ENCODE measurements at regions not wholly inside any gene's neighbourhood (a gene's known extent, or its start where the extent isn't known, plus 50 kb on each side); places are given as distances from the start of the nearest gene placed in this dataset.

DNA sequence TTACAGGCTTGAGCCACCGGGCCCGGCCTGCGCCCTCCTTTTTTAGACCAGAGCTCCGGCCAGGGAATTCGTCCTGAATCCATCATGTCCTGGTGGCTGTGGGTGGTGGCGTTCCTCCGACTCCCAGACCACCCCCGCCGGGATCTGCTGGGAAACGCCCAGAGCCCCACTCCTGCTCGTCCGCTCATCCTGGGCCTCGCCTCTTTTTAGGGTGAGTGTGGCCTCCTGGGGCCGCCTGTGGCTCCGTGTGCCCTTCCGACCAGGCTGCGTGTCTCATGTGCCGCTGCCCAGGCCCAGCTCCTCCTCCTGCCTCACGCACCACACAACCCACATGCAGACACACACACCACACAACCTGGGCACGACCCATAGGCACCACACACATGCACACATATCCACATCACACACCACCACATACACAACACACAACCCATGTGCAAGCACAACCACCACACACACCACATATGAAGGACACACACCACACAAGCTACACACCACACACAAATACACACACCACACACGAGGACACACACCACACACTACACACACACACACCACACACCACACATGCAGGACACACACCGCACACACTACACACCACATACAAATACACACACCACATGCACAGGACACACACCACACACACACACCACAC, 946.2 kb downstream of the BRD1 start:
- Histone ChIP-seq H3K4me3 (ENCODE audit: low read length) (no peak overlapping the region), H3K27ac (ENCODE audit: low read length) (no peak overlapping the region), H3K9me3 (ENCODE audit: low read length) (no peaks in the 10 kb centered on the region), H3K27me3 (ENCODE audit: low read length) (no peaks in the 10 kb centered on the region), H3K4me1 (ENCODE audit: insufficient read depth, low read length) (no peaks in the 10 kb centered on the region), H3F3A (ENCODE audit: low read length, unreplicated experiment) (no peaks in the 10 kb centered on the region), H3K4me2 (ENCODE audit: low read length) (no peak overlapping the region), H3K79me2 (ENCODE audit: low read length) (no peaks in the 10 kb centered on the region), H3K36me3 (ENCODE audit: low read depth, low read length) (no peaks in the 10 kb centered on the region), H3K9ac (ENCODE audit: low read length) (no peak overlapping the region), H4K20me1 (ENCODE audit: low read length) (no peaks in the 10 kb centered on the region), H3K9me2 (replicated peaks; ENCODE audit: low read length) (no peaks in the 10 kb centered on the region), H2AFZ (ENCODE audit: low read length) (no peak overlapping the region)
- BruUV-seq (replicated peaks), result no TSS peak
- ChIA-PET CTCF (no interaction called here), POLR2A (ENCODE audit: unreplicated experiment) (no interaction called here)
- ATAC-seq (no peak), DNase-seq (no peak)
- intact Hi-C loops (cut with micrococcal nuclease), result no loop called here
- TF ChIP-seq EZH2phosphoT487 (IDR thresholded peaks at IDR 0.05; ENCODE audit: borderline replicate concordance, low read length) (no peak), EZH2 (IDR thresholded peaks at IDR 0.05; ENCODE audit: low read length, unreplicated experiment) (no peak)
- TF ChIP-seq, protein P1, sequence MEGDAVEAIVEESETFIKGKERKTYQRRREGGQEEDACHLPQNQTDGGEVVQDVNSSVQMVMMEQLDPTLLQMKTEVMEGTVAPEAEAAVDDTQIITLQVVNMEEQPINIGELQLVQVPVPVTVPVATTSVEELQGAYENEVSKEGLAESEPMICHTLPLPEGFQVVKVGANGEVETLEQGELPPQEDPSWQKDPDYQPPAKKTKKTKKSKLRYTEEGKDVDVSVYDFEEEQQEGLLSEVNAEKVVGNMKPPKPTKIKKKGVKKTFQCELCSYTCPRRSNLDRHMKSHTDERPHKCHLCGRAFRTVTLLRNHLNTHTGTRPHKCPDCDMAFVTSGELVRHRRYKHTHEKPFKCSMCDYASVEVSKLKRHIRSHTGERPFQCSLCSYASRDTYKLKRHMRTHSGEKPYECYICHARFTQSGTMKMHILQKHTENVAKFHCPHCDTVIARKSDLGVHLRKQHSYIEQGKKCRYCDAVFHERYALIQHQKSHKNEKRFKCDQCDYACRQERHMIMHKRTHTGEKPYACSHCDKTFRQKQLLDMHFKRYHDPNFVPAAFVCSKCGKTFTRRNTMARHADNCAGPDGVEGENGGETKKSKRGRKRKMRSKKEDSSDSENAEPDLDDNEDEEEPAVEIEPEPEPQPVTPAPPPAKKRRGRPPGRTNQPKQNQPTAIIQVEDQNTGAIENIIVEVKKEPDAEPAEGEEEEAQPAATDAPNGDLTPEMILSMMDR (conservative IDR thresholded peaks at IDR 0.05; ENCODE audit: low read depth, low read length), result no peak

DNA sequence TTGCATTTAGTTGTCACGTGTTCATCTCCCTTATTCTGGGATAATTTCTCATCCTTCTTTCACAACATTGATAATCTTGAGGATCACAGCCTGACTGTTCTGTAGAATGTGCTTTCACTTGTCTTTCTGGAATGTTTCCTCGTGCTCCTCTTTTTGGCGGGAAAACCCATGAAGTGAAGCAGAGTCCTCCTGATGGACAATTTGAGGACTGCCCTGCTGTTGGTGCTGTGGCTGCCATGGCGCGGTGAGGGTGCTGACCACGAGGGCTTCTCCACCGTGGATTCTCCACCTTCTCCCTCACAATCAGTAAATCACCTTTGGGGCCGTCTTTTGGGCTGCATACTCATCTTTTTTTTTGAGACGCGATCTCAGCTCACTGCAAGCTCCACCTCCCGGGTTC, 946.9 kb downstream of the BRD1 start:
- BruUV-seq (replicated peaks), result no TSS peak
- Histone ChIP-seq H2AFZ (ENCODE audit: low read length) (no peak overlapping the region), H3K9ac (ENCODE audit: low read length) (no peak overlapping the region), H3K79me2 (ENCODE audit: low read length) (no peaks in the 10 kb centered on the region), H3K27ac (ENCODE audit: low read length) (no peak overlapping the region), H3F3A (ENCODE audit: low read length, unreplicated experiment) (no peaks in the 10 kb centered on the region), H3K9me3 (ENCODE audit: low read length) (no peaks in the 10 kb centered on the region), H3K4me3 (ENCODE audit: low read length) (no peak overlapping the region), H3K27me3 (ENCODE audit: low read length) (no peaks in the 10 kb centered on the region), H3K9me2 (replicated peaks; ENCODE audit: low read length) (no peaks in the 10 kb centered on the region), H3K36me3 (ENCODE audit: low read depth, low read length) (no peaks in the 10 kb centered on the region), H4K20me1 (ENCODE audit: low read length) (no peaks in the 10 kb centered on the region), H3K4me1 (ENCODE audit: insufficient read depth, low read length) (no peaks in the 10 kb centered on the region), H3K4me2 (ENCODE audit: low read length) (no peak overlapping the region)
- no peak for TF ChIP-seq EZH2 (IDR thresholded peaks at IDR 0.05; ENCODE audit: low read length, unreplicated experiment)
- TF ChIP-seq, protein P1 (conservative IDR thresholded peaks at IDR 0.05; ENCODE audit: low read depth, low read length), result no peak
- no peak for TF ChIP-seq EZH2phosphoT487 (IDR thresholded peaks at IDR 0.05; ENCODE audit: borderline replicate concordance, low read length)
- ATAC-seq (no peak), DNase-seq (no peak)
- POLR2A ChIA-PET (ENCODE audit: unreplicated experiment), result no interaction called here
- intact Hi-C loops (cut with micrococcal nuclease), result no loop called here
- CTCF ChIA-PET, result no interaction called here

DNA sequence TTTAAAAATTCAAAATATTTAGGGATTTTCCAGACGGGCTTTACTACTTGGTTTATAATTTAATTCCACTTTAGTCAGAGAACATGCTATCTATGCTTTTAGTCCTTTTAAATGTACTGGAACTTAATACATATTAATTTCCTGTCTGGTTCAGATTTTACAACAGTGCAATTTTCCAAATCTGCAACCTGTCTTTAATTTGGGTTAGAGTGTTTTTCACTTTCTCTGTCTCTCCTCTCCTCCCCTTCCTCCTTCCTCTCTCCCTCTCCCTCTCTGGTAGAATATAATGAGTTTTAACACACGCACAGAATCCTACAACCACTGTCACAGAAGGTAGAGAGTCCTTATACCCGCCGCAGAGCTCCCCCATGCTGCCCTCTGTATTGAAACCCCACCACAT, 950.7 kb downstream of the BRD1 start:
- BruUV-seq (replicated peaks), result no TSS peak
- intact Hi-C loops (cut with micrococcal nuclease), result no loop called here
- H3K36me3 ChIP-seq (ENCODE audit: low read depth, low read length), result no peaks in the 10 kb centered on the region
- H3K9me3 ChIP-seq (ENCODE audit: low read length), result no peaks in the 10 kb centered on the region
- TF ChIP-seq EZH2 (IDR thresholded peaks at IDR 0.05; ENCODE audit: low read length, unreplicated experiment), result no peak
- TF ChIP-seq, protein P1 (conservative IDR thresholded peaks at IDR 0.05; ENCODE audit: low read depth, low read length), result no peak
- TF ChIP-seq EZH2phosphoT487 (IDR thresholded peaks at IDR 0.05; ENCODE audit: borderline replicate concordance, low read length), result no peak
- H2AFZ ChIP-seq (ENCODE audit: low read length), result no peak overlapping the region
- no peak overlapping the region for H3K4me3 ChIP-seq (ENCODE audit: low read length)
- no peak overlapping the region for H3K9ac ChIP-seq (ENCODE audit: low read length)
- no peak overlapping the region for H3K27ac ChIP-seq (ENCODE audit: low read length)
- no peaks in the 10 kb centered on the region for H3K79me2 ChIP-seq (ENCODE audit: low read length)
- H3K4me1 ChIP-seq (ENCODE audit: insufficient read depth, low read length), result no peaks in the 10 kb centered on the region
- DNase-seq (no peak), ATAC-seq (no peak)
- no peaks in the 10 kb centered on the region for H3K9me2 ChIP-seq (replicated peaks; ENCODE audit: low read length)
- no peaks in the 10 kb centered on the region for H4K20me1 ChIP-seq (ENCODE audit: low read length)
- CTCF ChIA-PET, result no interaction called here
- POLR2A ChIA-PET (ENCODE audit: unreplicated experiment), result no interaction called here
- H3K4me2 ChIP-seq (ENCODE audit: low read length), result no peak overlapping the region
- no peaks in the 10 kb centered on the region for H3F3A ChIP-seq (ENCODE audit: low read length, unreplicated experiment)
- H3K27me3 ChIP-seq (ENCODE audit: low read length), result no peaks in the 10 kb centered on the region

Measured in PC-3 (cell line).